Lung (tissue), 11 donors: ENCODE measurements at regions not wholly inside any gene's neighbourhood (a gene's known extent, or its start where the extent isn't known, plus 50 kb on each side); places are given as distances from the start of the nearest gene placed in this dataset.

ENCODE experiments used
- ATAC-seq: fragments of 200-7000 bp; cut with Tn5 transposase; one replicate; pipeline ENCODE4 v1.9.1; 2020; ENCODE audit warnings: moderate number of reproducible peaks; ENCODE audit not compliant: insufficient read depth, low FRiP score
- DNase-seq, 3 donors: peaks; one replicate each; pipeline ENCODE4 v3.0.0-alpha.2; 2013 to 2017
- H3K27ac ChIP-seq, 2 donors: one replicate each; pipeline ENCODE4 v1.5.1; 2013; ENCODE audit warnings: mild to moderate bottlenecking in 2 of 2, moderate library complexity in 2 of 2, control low read depth in 1 of 2, inconsistent platforms in 1 of 2, low read depth in 1 of 2, low read length in 1 of 2
- H3K27me3 ChIP-seq, 3 donors: one replicate each; pipeline ENCODE4 v1.5.1; 2013; ENCODE audit warnings: low read length in 2 of 3; ENCODE audit not compliant: control insufficient read depth in 3 of 3, insufficient read depth in 3 of 3
- H3K36me3 ChIP-seq, 4 donors: one replicate each; pipeline ENCODE4 v1.5.1; 2013; ENCODE audit warnings: low read length in 4 of 4, mild to moderate bottlenecking in 1 of 4, moderate library complexity in 1 of 4; ENCODE audit not compliant: control insufficient read depth in 4 of 4, insufficient read depth in 4 of 4
- H3K4me1 ChIP-seq, 5 donors: one replicate each; pipeline ENCODE4 v1.5.1; 2013; ENCODE audit warnings: low read length in 5 of 5, mild to moderate bottlenecking in 2 of 5, moderate library complexity in 1 of 5; ENCODE audit not compliant: control insufficient read depth in 5 of 5, insufficient read depth in 5 of 5
- H3K4me3 ChIP-seq: one replicate; pipeline ENCODE4 v1.5.1; 2013; ENCODE audit warnings: mild to moderate bottlenecking, control low read depth, moderate library complexity
- H3K9ac ChIP-seq, 2 donors: one replicate each; pipeline ENCODE4 v1.5.1; 2013; ENCODE audit warnings: low read length in 2 of 2, control low read depth in 1 of 2; ENCODE audit not compliant: insufficient read depth in 1 of 2
- H3K9me3 ChIP-seq, 4 donors: one replicate each; pipeline ENCODE4 v1.5.1; 2013; ENCODE audit warnings: low read length in 3 of 4, mild to moderate bottlenecking in 1 of 4, moderate library complexity in 1 of 4; ENCODE audit not compliant: control insufficient read depth in 4 of 4, insufficient read depth in 3 of 4
- CTCF ChIP-seq: IDR thresholded peaks from 2 replicates; pipeline ENCODE4 v1.5.1; 2012; ENCODE audit warnings: mild to moderate bottlenecking; ENCODE audit errors: control extremely low read depth, extremely low read depth
- WGBS, 2 donors: extraction: QIAGEN DNeasy Blood & Tissue Kit; methylation state at CpG; one replicate each; pipeline ENCODE4 v1.1.7; 2013; 5-methylcytosine and 5-hydroxymethylcytosine counted together
- donor health status: control.
- donor health status: control.
- donor health status: Bipolar disorder and iron deficiency.
- donor health status: healthy.
- donor health status: DM: yes; HTN: yes; CAD: no.

- no peaks in the 10 kb centered on the region for H3K9me3 ChIP-seq
- peaks cover 0 to 13% (median 0%) of the 10 kb centered on the region in 5 donors for H3K4me1 ChIP-seq
- no peak overlapping the region for H3K27ac ChIP-seq
- H3K4me3 ChIP-seq = no peak overlapping the region
- peak; percentile 68 to 87 (median 82) for DNase-seq
- peak; percentile 27 for TF ChIP-seq CTCF
- ATAC-seq = no peak
- H3K9ac ChIP-seq = no peak overlapping the region
- WGBS, 2 donors = 49 to 58% methylated on average over 11 of the region's 11 CpGs
- H3K36me3 ChIP-seq = no peaks in the 10 kb centered on the region
- H3K27me3 ChIP-seq = no peaks in the 10 kb centered on the region
These were observed 220.9 kb downstream of the C7orf25 start for GRCh38 chr7:42690794-42691639.

GRCh38 chr7:42689626-42690025 is 222.2 kb downstream of the C7orf25 start:
- 92 to 93% methylated on average over 1 of the region's 1 CpG for WGBS, 2 donors
- TF ChIP-seq CTCF = no peak

GRCh38 chr7:42688056-42688371 is 223.9 kb downstream of the C7orf25 start:
- 82 to 90% methylated on average over 2 of the region's 2 CpGs for WGBS, 2 donors
- no peaks in the 10 kb centered on the region for H3K36me3 ChIP-seq

More at GRCh38 chr7:42689626-42690025, 222.2 kb downstream of the C7orf25 start:
- no peak overlapping the region for H3K9ac ChIP-seq
- ATAC-seq = no peak
- DNase-seq = no peak
- no peaks in the 10 kb centered on the region for H3K27me3 ChIP-seq
- H3K27ac ChIP-seq = no peak overlapping the region
- no peaks in the 10 kb centered on the region for H3K36me3 ChIP-seq
- no peak overlapping the region for H3K4me3 ChIP-seq
- peaks cover 0 to 6% (median 0%) of the 10 kb centered on the region in 5 donors for H3K4me1 ChIP-seq
- peaks cover 0 to under 1% (median 0%) of the 10 kb centered on the region in 4 donors for H3K9me3 ChIP-seq

More at GRCh38 chr7:42688056-42688371, 223.9 kb downstream of the C7orf25 start:
- no peaks in the 10 kb centered on the region for H3K27me3 ChIP-seq
- no peak overlapping the region for H3K4me3 ChIP-seq
- H3K4me1 ChIP-seq = peaks cover 0 to 6% (median 0%) of the 10 kb centered on the region in 5 donors
- H3K9ac ChIP-seq = no peak overlapping the region
- no peak for TF ChIP-seq CTCF
- peaks cover 0 to 2% (median 0%) of the 10 kb centered on the region in 4 donors for H3K9me3 ChIP-seq
- no peak for ATAC-seq
- H3K27ac ChIP-seq = no peak overlapping the region
- DNase-seq = no peak
